ENCODE measurements at regions not wholly inside any gene's neighbourhood (a gene's known extent, or its start where the extent isn't known, plus 50 kb on each side); places are given as distances from the start of the nearest gene placed in this dataset.

DNA sequence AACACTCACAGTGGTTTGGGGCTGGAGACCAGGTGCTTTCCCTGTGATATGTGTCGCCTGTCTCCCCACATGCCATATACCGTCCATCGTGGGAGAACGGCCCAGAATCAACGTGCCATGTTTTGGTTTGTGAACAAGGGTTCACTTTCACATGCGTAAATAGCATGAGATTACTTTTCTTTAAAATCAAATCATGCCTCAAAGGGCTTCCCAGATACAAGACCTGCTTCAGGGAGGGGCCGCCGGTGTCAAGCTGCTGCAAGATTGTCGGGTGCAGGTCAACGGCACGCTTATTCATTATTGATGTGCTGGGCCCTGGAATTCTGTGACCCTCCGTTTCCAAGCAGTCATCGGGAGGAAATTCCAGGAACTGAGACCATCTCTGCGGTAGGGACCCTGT, 145.2 kb upstream of the RTL1 start:
- no peak for TF ChIP-seq CTCF (IDR thresholded peaks at IDR 0.05)
- TF ChIP-seq EP300 (IDR thresholded peaks at IDR 0.05): no peak
